ENCODE measurements at regions not wholly inside any gene's neighbourhood (a gene's known extent, or its start where the extent isn't known, plus 50 kb on each side); places are given as distances from the start of the nearest gene placed in this dataset.

DNA sequence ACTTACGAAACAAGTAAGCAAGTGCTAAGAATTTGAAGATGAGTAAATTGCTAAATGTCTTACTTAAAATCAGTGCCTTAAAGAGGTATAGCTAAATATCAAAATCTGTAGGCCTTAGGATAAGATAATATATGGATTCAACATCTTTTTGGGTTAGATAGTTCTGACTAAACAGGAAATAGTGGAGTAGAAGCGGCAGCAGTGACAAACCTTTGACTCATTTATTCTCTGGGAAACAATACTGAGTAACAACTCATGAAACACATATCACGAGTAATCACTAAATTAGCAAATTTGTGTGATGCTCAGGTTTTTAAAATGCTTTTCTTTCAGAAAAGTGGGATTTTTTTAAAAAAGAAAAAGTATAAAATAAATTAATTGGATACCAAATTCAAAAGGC lies 762.1 kb upstream of the TYRP1 start:
- Histone ChIP-seq H3K9me3 (ENCODE audit: control insufficient read depth in 4 of 4, insufficient read depth in 3 of 4, low read length in 3 of 4) (peaks cover 0 to 6% (median 1%) of the 10 kb centered on the region in 4 donors), H3K9ac (ENCODE audit: insufficient read depth in 1 of 2, low read length in 2 of 2) (no peak overlapping the region), H3K27ac (ENCODE audit: low read depth in 1 of 2, low read length in 1 of 2) (no peak overlapping the region), H3K4me1 (ENCODE audit: control insufficient read depth in 5 of 5, insufficient read depth in 5 of 5, low read length in 5 of 5) (no peaks in the 10 kb centered on the region), H3K4me3 (no peak overlapping the region), H3K36me3 (ENCODE audit: control insufficient read depth in 4 of 4, insufficient read depth in 4 of 4, low read length in 4 of 4) (no peaks in the 10 kb centered on the region), H3K27me3 (ENCODE audit: control insufficient read depth in 3 of 3, insufficient read depth in 3 of 3, low read length in 2 of 3) (no peaks in the 10 kb centered on the region)
- ATAC-seq (ENCODE audit: insufficient read depth, low FRiP score) (no peak), DNase-seq (no peak)
- TF ChIP-seq, protein P1, sequence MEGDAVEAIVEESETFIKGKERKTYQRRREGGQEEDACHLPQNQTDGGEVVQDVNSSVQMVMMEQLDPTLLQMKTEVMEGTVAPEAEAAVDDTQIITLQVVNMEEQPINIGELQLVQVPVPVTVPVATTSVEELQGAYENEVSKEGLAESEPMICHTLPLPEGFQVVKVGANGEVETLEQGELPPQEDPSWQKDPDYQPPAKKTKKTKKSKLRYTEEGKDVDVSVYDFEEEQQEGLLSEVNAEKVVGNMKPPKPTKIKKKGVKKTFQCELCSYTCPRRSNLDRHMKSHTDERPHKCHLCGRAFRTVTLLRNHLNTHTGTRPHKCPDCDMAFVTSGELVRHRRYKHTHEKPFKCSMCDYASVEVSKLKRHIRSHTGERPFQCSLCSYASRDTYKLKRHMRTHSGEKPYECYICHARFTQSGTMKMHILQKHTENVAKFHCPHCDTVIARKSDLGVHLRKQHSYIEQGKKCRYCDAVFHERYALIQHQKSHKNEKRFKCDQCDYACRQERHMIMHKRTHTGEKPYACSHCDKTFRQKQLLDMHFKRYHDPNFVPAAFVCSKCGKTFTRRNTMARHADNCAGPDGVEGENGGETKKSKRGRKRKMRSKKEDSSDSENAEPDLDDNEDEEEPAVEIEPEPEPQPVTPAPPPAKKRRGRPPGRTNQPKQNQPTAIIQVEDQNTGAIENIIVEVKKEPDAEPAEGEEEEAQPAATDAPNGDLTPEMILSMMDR (IDR thresholded peaks at IDR 0.05; ENCODE audit: control extremely low read depth, extremely low read depth) = no peak
- 89 to 91% methylated on average over 3 of the region's 3 CpGs for WGBS, 2 donors

DNA sequence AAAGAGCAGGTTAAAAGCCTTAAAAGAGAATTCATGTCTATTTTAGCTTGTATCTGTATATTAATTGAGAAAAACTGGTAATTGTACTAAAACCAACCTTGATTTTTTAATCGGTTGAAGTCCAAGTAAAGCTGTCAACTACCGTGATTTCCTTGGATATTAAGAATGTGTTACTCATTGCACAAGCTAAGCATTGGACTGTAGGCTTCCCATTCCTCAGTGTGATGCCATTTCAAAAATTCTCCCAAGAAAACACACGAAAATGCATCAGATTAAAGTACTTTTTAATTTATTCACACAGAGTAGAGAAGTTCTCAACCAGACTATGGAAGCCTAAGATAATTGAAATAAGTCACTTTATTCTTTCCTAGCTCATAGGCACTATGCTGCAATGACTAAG lies 761.4 kb upstream of the TYRP1 start:
- no peak overlapping the region for H3K27ac ChIP-seq (ENCODE audit: low read depth in 1 of 2, low read length in 1 of 2)
- WGBS, 2 donors = 74 to 86% methylated on average over 3 of the region's 3 CpGs

DNA sequence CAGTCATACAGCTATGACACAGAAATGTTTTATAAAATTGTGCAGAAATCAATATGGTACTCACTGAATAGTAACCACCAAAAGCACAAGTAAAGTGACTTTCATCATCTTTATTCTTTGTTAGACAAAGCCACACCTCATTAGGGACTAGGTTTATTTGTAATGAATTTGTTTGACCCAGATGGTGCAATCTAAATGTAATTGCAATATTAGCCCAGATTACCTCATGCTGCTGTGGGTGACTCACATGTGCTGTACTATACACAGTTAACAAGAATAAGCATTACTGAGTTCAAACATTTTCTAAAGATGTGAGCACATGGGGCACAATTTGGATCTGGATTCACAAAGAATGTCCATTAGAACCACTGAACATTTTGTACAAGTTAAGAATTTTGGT lies 759.3 kb upstream of the TYRP1 start:
- Histone ChIP-seq H3K4me3 (no peak overlapping the region), H3K27me3 (ENCODE audit: control insufficient read depth in 3 of 3, insufficient read depth in 3 of 3, low read length in 2 of 3) (no peaks in the 10 kb centered on the region), H3K9ac (ENCODE audit: insufficient read depth in 1 of 2, low read length in 2 of 2) (no peak overlapping the region), H3K36me3 (ENCODE audit: control insufficient read depth in 4 of 4, insufficient read depth in 4 of 4, low read length in 4 of 4) (no peaks in the 10 kb centered on the region), H3K27ac (ENCODE audit: low read depth in 1 of 2, low read length in 1 of 2) (no peak overlapping the region), H3K4me1 (ENCODE audit: control insufficient read depth in 5 of 5, insufficient read depth in 5 of 5, low read length in 5 of 5) (no peaks in the 10 kb centered on the region), H3K9me3 (ENCODE audit: control insufficient read depth in 4 of 4, insufficient read depth in 3 of 4, low read length in 3 of 4) (peaks cover 0 to 3% (median 0%) of the 10 kb centered on the region in 4 donors)
- ATAC-seq (ENCODE audit: insufficient read depth, low FRiP score) (no peak), DNase-seq (no peak)
- TF ChIP-seq, protein P1 (IDR thresholded peaks at IDR 0.05; ENCODE audit: control extremely low read depth, extremely low read depth) = no peak

More for the DNA sequence above, 761.4 kb upstream of the TYRP1 start:
- DNase-seq (no peak), ATAC-seq (ENCODE audit: insufficient read depth, low FRiP score) (no peak)
- Histone ChIP-seq H3K9ac (ENCODE audit: insufficient read depth in 1 of 2, low read length in 2 of 2) (no peak overlapping the region), H3K27me3 (ENCODE audit: control insufficient read depth in 3 of 3, insufficient read depth in 3 of 3, low read length in 2 of 3) (no peaks in the 10 kb centered on the region), H3K36me3 (ENCODE audit: control insufficient read depth in 4 of 4, insufficient read depth in 4 of 4, low read length in 4 of 4) (no peaks in the 10 kb centered on the region), H3K4me1 (ENCODE audit: control insufficient read depth in 5 of 5, insufficient read depth in 5 of 5, low read length in 5 of 5) (no peaks in the 10 kb centered on the region), H3K9me3 (ENCODE audit: control insufficient read depth in 4 of 4, insufficient read depth in 3 of 4, low read length in 3 of 4) (peaks cover 0 to 6% (median 1%) of the 10 kb centered on the region in 4 donors), H3K4me3 (no peak overlapping the region)
- TF ChIP-seq, protein P1 (IDR thresholded peaks at IDR 0.05; ENCODE audit: control extremely low read depth, extremely low read depth) = no peak

DNA sequence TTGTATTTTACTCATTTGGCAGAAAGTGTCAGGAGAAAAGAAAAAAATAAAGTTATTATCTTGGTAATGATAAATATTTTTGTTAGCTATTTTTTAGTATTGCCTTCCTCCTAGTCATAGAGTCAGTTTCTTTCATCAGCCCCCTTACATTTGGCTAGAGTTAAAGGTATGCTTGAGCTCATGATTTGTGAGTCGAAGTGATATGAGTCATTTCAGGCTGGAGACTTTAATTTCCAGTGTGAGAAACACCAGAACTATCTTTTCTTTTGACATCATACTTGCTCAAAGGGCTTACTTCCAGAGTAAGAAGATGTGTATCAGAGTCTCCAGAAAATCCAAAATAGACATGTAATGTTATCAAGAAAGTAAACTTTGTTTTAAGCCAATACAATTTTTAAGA lies 746.7 kb upstream of the TYRP1 start:
- H3K9ac ChIP-seq (ENCODE audit: insufficient read depth in 1 of 2, low read length in 2 of 2) = no peak overlapping the region
- TF ChIP-seq, protein P1 (IDR thresholded peaks at IDR 0.05; ENCODE audit: control extremely low read depth, extremely low read depth) = no peak
- no peaks in the 10 kb centered on the region for H3K4me1 ChIP-seq (ENCODE audit: control insufficient read depth in 5 of 5, insufficient read depth in 5 of 5, low read length in 5 of 5)
- no peaks in the 10 kb centered on the region for H3K27me3 ChIP-seq (ENCODE audit: control insufficient read depth in 3 of 3, insufficient read depth in 3 of 3, low read length in 2 of 3)
- H3K36me3 ChIP-seq (ENCODE audit: control insufficient read depth in 4 of 4, insufficient read depth in 4 of 4, low read length in 4 of 4) = no peaks in the 10 kb centered on the region
- ATAC-seq (ENCODE audit: insufficient read depth, low FRiP score) (no peak), DNase-seq (no peak)
- H3K9me3 ChIP-seq (ENCODE audit: control insufficient read depth in 4 of 4, insufficient read depth in 3 of 4, low read length in 3 of 4) = peaks cover 0 to 2% (median 0%) of the 10 kb centered on the region in 4 donors
- H3K27ac ChIP-seq (ENCODE audit: low read depth in 1 of 2, low read length in 1 of 2) = no peak overlapping the region
- 57% methylated on average over 1 of the region's 1 CpG for WGBS, 2 donors
- H3K4me3 ChIP-seq = no peak overlapping the region

All from lung (tissue), 11 donors.